ENCODE measurements at regions not wholly inside any gene's neighbourhood (a gene's known extent, or its start where the extent isn't known, plus 50 kb on each side); places are given as distances from the start of the nearest gene placed in this dataset.
A peak's percentile ranks its signal among the peaks of the same experiment; 100 is the strongest.

DNA sequence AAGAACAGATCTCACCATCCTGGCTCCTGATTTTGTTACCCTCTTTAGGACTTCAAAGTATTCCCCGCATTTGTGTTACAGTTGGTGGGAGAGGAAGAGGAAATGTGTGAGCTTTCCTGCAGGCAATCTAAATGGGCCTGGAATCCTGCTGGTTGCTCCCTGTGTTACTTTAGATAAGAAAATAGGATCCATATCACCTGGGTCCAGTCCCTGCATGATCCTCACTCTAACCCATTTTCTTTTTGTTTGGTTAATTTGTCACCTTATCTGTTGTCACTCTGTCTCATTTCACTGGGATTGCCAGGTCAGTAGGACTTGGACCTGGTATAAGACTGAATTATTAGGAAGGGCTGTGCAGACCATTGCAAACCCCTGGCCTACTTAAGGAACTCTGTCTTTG lies 175.9 kb upstream of the GJE1 start:
- ChIA-PET POLR2A (ENCODE audit: low non-redundant PET) (no interaction called here), CTCF (no interaction called here)
- H3K4me1 ChIP-seq (ENCODE audit: insufficient read depth, low read length, poor library complexity, severe bottlenecking): no peaks in the 10 kb centered on the region
- no peak overlapping the region for H3K27ac ChIP-seq (ENCODE audit: low read depth, low read length, poor library complexity, severe bottlenecking)
- H3K9me3 ChIP-seq (ENCODE audit: low read depth, low read length, poor library complexity, severe bottlenecking): peaks cover 10% of the 10 kb centered on the region
- H3K27me3 ChIP-seq (replicated peaks; ENCODE audit: insufficient read depth, low read depth, low read length, poor library complexity): no peaks in the 10 kb centered on the region
- intact Hi-C loops (cut with micrococcal nuclease; ENCODE audit: unreplicated experiment): no loop called here
- H3K36me3 ChIP-seq (ENCODE audit: insufficient read depth, low read length, poor library complexity, severe bottlenecking): no peaks in the 10 kb centered on the region
- no peak for DNase-seq (ENCODE audit: low spot score)
- no TSS peak for BruUV-seq (replicated peaks)
- no peak overlapping the region for H3K4me3 ChIP-seq (ENCODE audit: low read depth, low read length, poor library complexity, severe bottlenecking)
- no peak for TF ChIP-seq EZH2 (IDR thresholded peaks at IDR 0.05; ENCODE audit: borderline replicate concordance, low read depth, low read length, poor library complexity, severe bottlenecking)
- TF ChIP-seq, protein P1, sequence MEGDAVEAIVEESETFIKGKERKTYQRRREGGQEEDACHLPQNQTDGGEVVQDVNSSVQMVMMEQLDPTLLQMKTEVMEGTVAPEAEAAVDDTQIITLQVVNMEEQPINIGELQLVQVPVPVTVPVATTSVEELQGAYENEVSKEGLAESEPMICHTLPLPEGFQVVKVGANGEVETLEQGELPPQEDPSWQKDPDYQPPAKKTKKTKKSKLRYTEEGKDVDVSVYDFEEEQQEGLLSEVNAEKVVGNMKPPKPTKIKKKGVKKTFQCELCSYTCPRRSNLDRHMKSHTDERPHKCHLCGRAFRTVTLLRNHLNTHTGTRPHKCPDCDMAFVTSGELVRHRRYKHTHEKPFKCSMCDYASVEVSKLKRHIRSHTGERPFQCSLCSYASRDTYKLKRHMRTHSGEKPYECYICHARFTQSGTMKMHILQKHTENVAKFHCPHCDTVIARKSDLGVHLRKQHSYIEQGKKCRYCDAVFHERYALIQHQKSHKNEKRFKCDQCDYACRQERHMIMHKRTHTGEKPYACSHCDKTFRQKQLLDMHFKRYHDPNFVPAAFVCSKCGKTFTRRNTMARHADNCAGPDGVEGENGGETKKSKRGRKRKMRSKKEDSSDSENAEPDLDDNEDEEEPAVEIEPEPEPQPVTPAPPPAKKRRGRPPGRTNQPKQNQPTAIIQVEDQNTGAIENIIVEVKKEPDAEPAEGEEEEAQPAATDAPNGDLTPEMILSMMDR (conservative IDR thresholded peaks at IDR 0.05; ENCODE audit: low read depth, low read length): no peak

DNA sequence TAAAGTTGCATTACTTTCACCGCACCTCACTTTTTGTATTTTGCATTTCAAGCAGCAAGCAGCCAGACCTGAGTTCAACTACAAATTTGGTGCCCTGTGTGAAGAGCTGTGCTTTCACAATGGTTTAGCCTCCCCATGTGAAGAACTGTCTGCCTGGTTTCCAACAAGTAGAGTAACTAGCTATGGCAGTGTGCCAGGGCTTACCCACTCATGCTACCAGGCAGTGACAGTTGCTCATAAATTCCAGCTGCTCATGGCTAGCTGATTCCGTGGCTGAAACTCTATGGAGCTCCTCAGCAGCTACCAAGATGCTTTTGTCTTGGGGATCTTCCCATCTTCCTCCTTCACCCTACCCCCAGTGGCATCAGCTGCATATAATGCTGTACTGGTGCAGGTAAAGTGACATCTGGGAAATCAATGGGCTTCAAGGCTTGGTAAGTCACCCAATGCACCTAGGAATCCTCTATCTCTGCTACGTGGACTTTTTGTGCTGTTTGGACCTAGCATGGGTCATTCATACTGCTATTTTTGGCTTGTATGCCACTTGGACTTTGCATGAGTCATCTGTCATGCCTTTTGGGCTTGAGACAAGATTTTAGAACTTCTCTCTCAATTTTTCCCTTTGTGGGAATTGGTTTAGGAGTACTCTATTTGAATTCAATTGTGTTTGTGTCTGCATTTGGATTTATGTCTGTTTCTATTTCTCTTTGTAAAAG lies 176.5 kb upstream of the GJE1 start:
- POLR2A ChIA-PET (ENCODE audit: low non-redundant PET): no interaction called here
- CTCF ChIA-PET: no interaction called here
- Histone ChIP-seq H3K4me3 (ENCODE audit: low read depth, low read length, poor library complexity, severe bottlenecking) (no peak overlapping the region), H3K27me3 (replicated peaks; ENCODE audit: insufficient read depth, low read depth, low read length, poor library complexity) (no peaks in the 10 kb centered on the region), H3K36me3 (ENCODE audit: insufficient read depth, low read length, poor library complexity, severe bottlenecking) (no peaks in the 10 kb centered on the region), H3K9me3 (ENCODE audit: low read depth, low read length, poor library complexity, severe bottlenecking) (peaks cover 10% of the 10 kb centered on the region), H3K4me1 (ENCODE audit: insufficient read depth, low read length, poor library complexity, severe bottlenecking) (no peaks in the 10 kb centered on the region), H3K27ac (ENCODE audit: low read depth, low read length, poor library complexity, severe bottlenecking) (no peak overlapping the region)
- BruUV-seq (replicated peaks): no TSS peak
- DNase-seq (ENCODE audit: low spot score): peak; percentile 39
- intact Hi-C loops (cut with micrococcal nuclease; ENCODE audit: unreplicated experiment): no loop called here
- TF ChIP-seq, protein P1 (conservative IDR thresholded peaks at IDR 0.05; ENCODE audit: low read depth, low read length): no peak
- TF ChIP-seq EZH2 (IDR thresholded peaks at IDR 0.05; ENCODE audit: borderline replicate concordance, low read depth, low read length, poor library complexity, severe bottlenecking): no peak

DNA sequence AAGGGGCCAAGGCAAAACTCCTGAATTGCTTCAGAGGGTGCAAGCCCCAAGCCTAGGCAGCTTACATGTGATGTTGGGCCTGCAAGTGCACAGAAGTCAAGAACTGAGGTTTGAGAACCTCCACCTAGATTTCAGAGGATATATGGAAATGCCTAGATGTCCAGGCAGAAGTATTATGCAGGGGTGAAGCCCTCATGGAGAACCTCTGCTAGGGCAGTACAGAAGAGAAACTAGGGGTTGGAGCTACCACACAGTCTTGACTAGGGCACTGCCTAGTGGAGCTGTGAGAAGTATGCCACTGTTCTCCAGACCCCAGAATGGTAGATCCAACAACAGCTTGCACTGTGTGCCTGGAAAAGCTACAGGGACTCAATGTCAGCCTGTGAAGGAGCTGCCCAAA lies 179.7 kb upstream of the GJE1 start:
- Histone ChIP-seq H3K27ac (ENCODE audit: low read depth, low read length, poor library complexity, severe bottlenecking) (no peak overlapping the region), H3K9me3 (ENCODE audit: low read depth, low read length, poor library complexity, severe bottlenecking) (peaks cover 10% of the 10 kb centered on the region), H3K4me1 (ENCODE audit: insufficient read depth, low read length, poor library complexity, severe bottlenecking) (no peaks in the 10 kb centered on the region), H3K36me3 (ENCODE audit: insufficient read depth, low read length, poor library complexity, severe bottlenecking) (no peaks in the 10 kb centered on the region), H3K27me3 (replicated peaks; ENCODE audit: insufficient read depth, low read depth, low read length, poor library complexity) (no peaks in the 10 kb centered on the region), H3K4me3 (ENCODE audit: low read depth, low read length, poor library complexity, severe bottlenecking) (no peak overlapping the region)
- BruUV-seq (replicated peaks): no TSS peak
- CTCF ChIA-PET: no interaction called here
- TF ChIP-seq EZH2 (IDR thresholded peaks at IDR 0.05; ENCODE audit: borderline replicate concordance, low read depth, low read length, poor library complexity, severe bottlenecking): no peak
- TF ChIP-seq, protein P1 (conservative IDR thresholded peaks at IDR 0.05; ENCODE audit: low read depth, low read length): no peak
- DNase-seq (ENCODE audit: low spot score): no peak
- POLR2A ChIA-PET (ENCODE audit: low non-redundant PET): no interaction called here
- intact Hi-C loops (cut with micrococcal nuclease; ENCODE audit: unreplicated experiment): no loop called here

Data from A673 (cell line).